ENCODE measurements at regions not wholly inside any gene's neighbourhood (a gene's known extent, or its start where the extent isn't known, plus 50 kb on each side); places are given as distances from the start of the nearest gene placed in this dataset.

- no peak overlapping the region for H4K5ac ChIP-seq (ENCODE audit: insufficient read length, low read depth, low read length)
- H2BK120ac ChIP-seq (ENCODE audit: low read depth, low read length, poor library complexity, severe bottlenecking): no peak overlapping the region
- no peak overlapping the region for H3K23ac ChIP-seq (ENCODE audit: insufficient read length, low read depth, low read length)
Observed at GRCh38 chr2:223338016-223338415, 264.1 kb downstream of the SCG2 start.

More at GRCh38 chr2:223338016-223338415, 264.1 kb downstream of the SCG2 start:
- peaks cover 0 to 5% of the 10 kb centered on the region in 2 experiments; a peak in 1 of 4 replicates for H3K4me1 Mint-ChIP-seq
- H3K56ac ChIP-seq (ENCODE audit: insufficient read length, low read depth, low read length): no peak overlapping the region
- H3K79me1 ChIP-seq (ENCODE audit: insufficient read depth, low read depth, low read length, poor library complexity, severe bottlenecking): no peaks in the 10 kb centered on the region
- H3K4me3 Mint-ChIP-seq: no peak overlapping the region
- H3K4ac ChIP-seq (ENCODE audit: low read depth, low read length): no peak overlapping the region
- peaks cover 19% of the 10 kb centered on the region for H3K27me3 Mint-ChIP-seq (ENCODE audit: low read depth)
- no peak overlapping the region for H3K4me2 ChIP-seq (ENCODE audit: insufficient read depth, insufficient read length, low read length)
- no peaks in the 10 kb centered on the region for H3K23me2 ChIP-seq (ENCODE audit: insufficient read length, low read depth, low read length, poor library complexity, severe bottlenecking)
- no peak overlapping the region for H3K18ac ChIP-seq (ENCODE audit: insufficient read length, low read depth, low read length)
- no peak overlapping the region for H2AFZ ChIP-seq (ENCODE audit: low read length)
- no peak for TF ChIP-seq CTCF (conservative IDR thresholded peaks at IDR 0.05)
- H3K14ac ChIP-seq (ENCODE audit: insufficient read depth, low read length): no peak overlapping the region
- H3K79me2 ChIP-seq (ENCODE audit: insufficient read depth, low read length): no peaks in the 10 kb centered on the region
- no peak overlapping the region for H2AK5ac ChIP-seq (ENCODE audit: insufficient read length, low read length)
- no peak overlapping the region for H4K91ac ChIP-seq (ENCODE audit: insufficient read length, low read depth, low read length)
- H3K9ac ChIP-seq (ENCODE audit: extremely low read depth, insufficient read length, low read length): no peak overlapping the region
- H2BK15ac ChIP-seq (ENCODE audit: low read depth, low read length): no peak overlapping the region
- H3K36me3 Mint-ChIP-seq (ENCODE audit: insufficient read depth in 1 of 3, low read depth in 3 of 3): peaks cover 0 to 2% (median 0%) of the 10 kb centered on the region in 3 experiments; a peak in 1 of 7 replicates
- no peaks in the 10 kb centered on the region for H3K9me3 ChIP-seq (ENCODE audit: control insufficient read depth, low read depth, low read length)
- no peak overlapping the region for H2BK12ac ChIP-seq (ENCODE audit: insufficient read length, low read depth, low read length)
- no peaks in the 10 kb centered on the region; a peak in 1 of 5 replicates for H3K9me3 Mint-ChIP-seq
- H3T11ph ChIP-seq (ENCODE audit: low read length): no peak overlapping the region
- peak overlapping the region in 1 of 3 experiments; percentile 56; a peak in 2 of 7 replicates for H3K27ac Mint-ChIP-seq
- no peaks in the 10 kb centered on the region for H4K20me1 ChIP-seq (ENCODE audit: control insufficient read depth, insufficient read depth, insufficient read length)
- WGBS (ENCODE audit: extremely low coverage, insufficient read length, low lambda C conversion rate): no CpG with 5 or more reads among the region's 1 CpG
- no peak overlapping the region for H2BK5ac ChIP-seq (ENCODE audit: insufficient read length, low read length)
- H3K27ac ChIP-seq (ENCODE audit: insufficient read length, low read depth, low read length): no peak overlapping the region
- H3K27me3 ChIP-seq (ENCODE audit: insufficient read depth, low read length): no peaks in the 10 kb centered on the region
- no peak for DNase-seq
- H4K8ac ChIP-seq (replicated peaks; ENCODE audit: insufficient read length, low read depth, low read length): no peak overlapping the region
- no peaks in the 10 kb centered on the region for H3K4me1 ChIP-seq (ENCODE audit: insufficient read depth, low read length)
- no peak overlapping the region for H2BK20ac ChIP-seq (ENCODE audit: low read depth, low read length, poor library complexity, severe bottlenecking)

All from H9 (cell line).